ENCODE measurements at regions not wholly inside any gene's neighbourhood (a gene's known extent, or its start where the extent isn't known, plus 50 kb on each side); places are given as distances from the start of the nearest gene placed in this dataset.

DNA sequence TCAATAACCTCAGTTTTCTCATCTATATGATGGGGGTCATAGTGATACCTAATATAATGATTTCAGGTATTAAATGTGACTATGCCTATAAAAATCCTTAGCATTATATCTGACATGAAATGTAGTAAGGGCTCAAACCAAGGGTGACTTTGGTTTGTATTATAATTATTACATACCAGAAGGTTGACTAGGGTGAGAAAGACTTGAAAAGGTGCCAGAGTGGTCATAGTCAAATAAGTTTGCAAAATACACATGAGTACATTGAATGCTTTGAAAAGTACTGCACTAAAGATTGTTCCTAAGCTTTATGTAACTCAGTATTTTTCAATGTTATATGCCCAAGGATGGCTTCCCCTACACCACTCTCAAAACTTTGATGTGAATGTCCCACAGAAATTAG is 297.2 kb downstream of the ARPP21 start:
- Histone ChIP-seq H3K27ac (ENCODE audit: low read depth in 1 of 2, low read length in 1 of 2) (no peak overlapping the region), H3K9me3 (ENCODE audit: control insufficient read depth in 4 of 4, insufficient read depth in 3 of 4, low read length in 3 of 4) (no peaks in the 10 kb centered on the region), H3K27me3 (ENCODE audit: control insufficient read depth in 3 of 3, insufficient read depth in 3 of 3, low read length in 2 of 3) (no peaks in the 10 kb centered on the region), H3K9ac (ENCODE audit: insufficient read depth in 1 of 2, low read length in 2 of 2) (no peak overlapping the region), H3K4me1 (ENCODE audit: control insufficient read depth in 5 of 5, insufficient read depth in 5 of 5, low read length in 5 of 5) (no peaks in the 10 kb centered on the region), H3K4me3 (no peak overlapping the region), H3K36me3 (ENCODE audit: control insufficient read depth in 4 of 4, insufficient read depth in 4 of 4, low read length in 4 of 4) (no peaks in the 10 kb centered on the region)
- TF ChIP-seq, protein P1, sequence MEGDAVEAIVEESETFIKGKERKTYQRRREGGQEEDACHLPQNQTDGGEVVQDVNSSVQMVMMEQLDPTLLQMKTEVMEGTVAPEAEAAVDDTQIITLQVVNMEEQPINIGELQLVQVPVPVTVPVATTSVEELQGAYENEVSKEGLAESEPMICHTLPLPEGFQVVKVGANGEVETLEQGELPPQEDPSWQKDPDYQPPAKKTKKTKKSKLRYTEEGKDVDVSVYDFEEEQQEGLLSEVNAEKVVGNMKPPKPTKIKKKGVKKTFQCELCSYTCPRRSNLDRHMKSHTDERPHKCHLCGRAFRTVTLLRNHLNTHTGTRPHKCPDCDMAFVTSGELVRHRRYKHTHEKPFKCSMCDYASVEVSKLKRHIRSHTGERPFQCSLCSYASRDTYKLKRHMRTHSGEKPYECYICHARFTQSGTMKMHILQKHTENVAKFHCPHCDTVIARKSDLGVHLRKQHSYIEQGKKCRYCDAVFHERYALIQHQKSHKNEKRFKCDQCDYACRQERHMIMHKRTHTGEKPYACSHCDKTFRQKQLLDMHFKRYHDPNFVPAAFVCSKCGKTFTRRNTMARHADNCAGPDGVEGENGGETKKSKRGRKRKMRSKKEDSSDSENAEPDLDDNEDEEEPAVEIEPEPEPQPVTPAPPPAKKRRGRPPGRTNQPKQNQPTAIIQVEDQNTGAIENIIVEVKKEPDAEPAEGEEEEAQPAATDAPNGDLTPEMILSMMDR (IDR thresholded peaks at IDR 0.05; ENCODE audit: control extremely low read depth, extremely low read depth): no peak
- no peak for ATAC-seq (ENCODE audit: insufficient read depth, low FRiP score)
- no peak for DNase-seq

DNA sequence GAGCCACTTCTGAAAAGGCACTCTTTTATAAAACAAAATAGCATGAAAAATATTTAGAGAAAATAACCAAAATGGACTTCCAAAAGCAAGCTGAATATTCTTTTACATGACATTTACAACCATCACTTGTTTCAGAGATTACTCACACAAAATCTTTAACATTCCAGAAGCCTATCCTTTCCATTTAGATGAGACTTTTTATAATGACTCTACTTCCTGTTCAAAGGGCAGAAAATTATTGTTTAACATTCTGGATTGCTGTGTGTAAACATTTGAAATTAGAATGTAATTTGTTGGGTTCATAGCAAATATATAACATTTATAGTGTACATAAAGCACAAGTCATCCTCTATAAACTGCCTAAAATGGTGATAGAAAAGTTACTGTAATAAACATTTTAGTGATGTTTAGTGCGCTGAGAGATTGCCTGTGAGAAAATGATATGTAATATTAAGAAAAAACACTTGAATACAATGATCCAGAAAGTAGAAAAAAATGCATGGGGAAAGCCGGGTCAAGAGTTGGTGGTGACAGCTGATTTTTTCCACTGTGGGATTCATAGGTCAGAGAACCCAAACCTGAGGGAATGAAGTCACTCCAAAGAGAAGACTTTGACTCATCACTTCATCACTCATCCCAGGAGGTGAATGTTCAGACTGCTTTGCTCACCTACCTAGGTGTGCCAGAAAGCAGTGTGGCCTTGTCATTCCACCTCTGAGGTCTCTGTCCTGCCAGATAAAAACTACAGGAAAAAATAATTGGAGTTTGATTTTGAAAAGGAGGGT is 305.8 kb downstream of the ARPP21 start:
- no peaks in the 10 kb centered on the region for H3K36me3 ChIP-seq (ENCODE audit: control insufficient read depth in 4 of 4, insufficient read depth in 4 of 4, low read length in 4 of 4)
- no peaks in the 10 kb centered on the region for H3K27me3 ChIP-seq (ENCODE audit: control insufficient read depth in 3 of 3, insufficient read depth in 3 of 3, low read length in 2 of 3)
- no peak for ATAC-seq (ENCODE audit: insufficient read depth, low FRiP score)
- 73 to 84% methylated on average over 2 of the region's 2 CpGs for WGBS, 2 donors
- TF ChIP-seq, protein P1 (IDR thresholded peaks at IDR 0.05; ENCODE audit: control extremely low read depth, extremely low read depth): no peak
- DNase-seq: no peak
- H3K4me3 ChIP-seq: no peak overlapping the region
- H3K27ac ChIP-seq (ENCODE audit: low read depth in 1 of 2, low read length in 1 of 2): no peak overlapping the region
- no peaks in the 10 kb centered on the region for H3K9me3 ChIP-seq (ENCODE audit: control insufficient read depth in 4 of 4, insufficient read depth in 3 of 4, low read length in 3 of 4)
- no peaks in the 10 kb centered on the region for H3K4me1 ChIP-seq (ENCODE audit: control insufficient read depth in 5 of 5, insufficient read depth in 5 of 5, low read length in 5 of 5)
- no peak overlapping the region for H3K9ac ChIP-seq (ENCODE audit: insufficient read depth in 1 of 2, low read length in 2 of 2)

DNA sequence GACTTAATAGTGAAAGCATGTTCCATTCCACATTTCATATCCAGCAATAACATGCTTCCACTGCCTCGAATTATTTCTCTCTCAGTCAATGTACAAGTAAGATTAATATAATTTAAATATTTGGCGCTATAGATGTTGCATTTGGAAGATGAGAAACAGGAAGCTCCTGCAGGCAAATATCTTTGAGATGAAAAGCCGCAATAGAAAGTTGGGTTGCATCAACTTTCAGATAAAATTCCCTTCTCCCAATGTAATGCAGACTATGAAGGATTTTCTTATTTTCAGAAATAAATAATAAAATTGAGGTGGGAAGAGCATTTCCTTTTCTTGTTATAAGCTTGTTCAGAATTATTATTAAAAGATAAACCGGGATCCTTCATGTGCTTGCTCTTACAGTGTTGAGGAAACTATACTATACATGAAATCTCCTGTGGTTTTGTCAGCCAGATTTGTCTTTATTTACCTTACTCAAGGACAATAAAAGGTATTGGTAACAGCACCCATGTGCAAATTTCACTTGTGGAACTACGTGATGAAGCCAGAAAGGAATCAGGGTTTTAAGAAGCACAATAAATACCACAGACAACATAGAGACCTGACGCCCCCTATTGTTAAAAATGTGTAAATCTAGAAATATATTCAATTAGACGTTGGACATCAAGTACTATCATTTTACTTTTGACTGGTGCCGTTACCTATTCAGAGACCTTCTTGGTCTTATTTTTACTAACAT is 307.0 kb downstream of the ARPP21 start:
- TF ChIP-seq, protein P1 (IDR thresholded peaks at IDR 0.05; ENCODE audit: control extremely low read depth, extremely low read depth): no peak
- H3K9ac ChIP-seq (ENCODE audit: insufficient read depth in 1 of 2, low read length in 2 of 2): no peak overlapping the region
- DNase-seq (peak in 2 of 3 donors; percentile 38 to 44), ATAC-seq (ENCODE audit: insufficient read depth, low FRiP score) (no peak)
- H3K27ac ChIP-seq (ENCODE audit: low read depth in 1 of 2, low read length in 1 of 2): no peak overlapping the region
- 52 to 60% methylated on average over 8 of the region's 8 CpGs for WGBS, 2 donors
- no peaks in the 10 kb centered on the region for H3K36me3 ChIP-seq (ENCODE audit: control insufficient read depth in 4 of 4, insufficient read depth in 4 of 4, low read length in 4 of 4)
- no peaks in the 10 kb centered on the region for H3K27me3 ChIP-seq (ENCODE audit: control insufficient read depth in 3 of 3, insufficient read depth in 3 of 3, low read length in 2 of 3)
- H3K4me3 ChIP-seq: no peak overlapping the region
- no peaks in the 10 kb centered on the region for H3K4me1 ChIP-seq (ENCODE audit: control insufficient read depth in 5 of 5, insufficient read depth in 5 of 5, low read length in 5 of 5)
- no peaks in the 10 kb centered on the region for H3K9me3 ChIP-seq (ENCODE audit: control insufficient read depth in 4 of 4, insufficient read depth in 3 of 4, low read length in 3 of 4)

All from lung (tissue), 11 donors.